Motor neuron (in vitro differentiated cells): ENCODE measurements at regions not wholly inside any gene's neighbourhood (a gene's known extent, or its start where the extent isn't known, plus 50 kb on each side); places are given as distances from the start of the nearest gene placed in this dataset.

Experiments used
- ATAC-seq, 8 experiments: fragments of 200-7000 bp; cut with Tn5 transposase; replicated peaks in 6 of 8; 2 replicates each; pipeline ENCODE4 v1.8.0; 2021; ENCODE audit warnings: mild to moderate bottlenecking in 8 of 8, moderate library complexity in 8 of 8
- H3K27ac ChIP-seq, 2 donors: fragments of 250-450 bp; sonication (Bioruptor Pico); 2 replicates each; pipeline ENCODE4 v1.9.0; 2021; ENCODE audit warnings: antibody characterized with exemption in 2 of 2, mild to moderate bottlenecking in 2 of 2, moderate library complexity in 1 of 2
- H3K4me1 ChIP-seq, 2 donors: fragments of 250-450 bp; sonication (Bioruptor Pico); replicated peaks in 1 of 2; 2 replicates each; pipeline ENCODE4 v1.6.1; 2021; ENCODE audit warnings: antibody characterized with exemption in 2 of 2, mild to moderate bottlenecking in 2 of 2, moderate library complexity in 1 of 2
- H3K4me3 ChIP-seq, 5 donors: fragments of 250-450 bp; sonication (Bioruptor Pico); 2 replicates each; pipeline ENCODE4 v1.9.0; 2021; ENCODE audit warnings: antibody characterized with exemption in 5 of 5, mild to moderate bottlenecking in 5 of 5, moderate library complexity in 4 of 5
- WGBS, 10 experiments: fragments of 450-650 bp; shearing (Covaris generic); methylation state at CpG; one replicate each; pipeline ENCODE4 v1.0.0; 2022; 5-methylcytosine and 5-hydroxymethylcytosine counted together
- in situ Hi-C, 9 experiments: fragments of 400-800 bp; cut with MboI; loops; one replicate each; pipeline ENCODE4 v1.15.0; 2021; ENCODE audit warnings: low sequenced_read_pairs in 9 of 9, low pct_unique_long_range_greater_than_20kb in 2 of 9; ENCODE audit not compliant: unreplicated experiment in 9 of 9

DNA sequence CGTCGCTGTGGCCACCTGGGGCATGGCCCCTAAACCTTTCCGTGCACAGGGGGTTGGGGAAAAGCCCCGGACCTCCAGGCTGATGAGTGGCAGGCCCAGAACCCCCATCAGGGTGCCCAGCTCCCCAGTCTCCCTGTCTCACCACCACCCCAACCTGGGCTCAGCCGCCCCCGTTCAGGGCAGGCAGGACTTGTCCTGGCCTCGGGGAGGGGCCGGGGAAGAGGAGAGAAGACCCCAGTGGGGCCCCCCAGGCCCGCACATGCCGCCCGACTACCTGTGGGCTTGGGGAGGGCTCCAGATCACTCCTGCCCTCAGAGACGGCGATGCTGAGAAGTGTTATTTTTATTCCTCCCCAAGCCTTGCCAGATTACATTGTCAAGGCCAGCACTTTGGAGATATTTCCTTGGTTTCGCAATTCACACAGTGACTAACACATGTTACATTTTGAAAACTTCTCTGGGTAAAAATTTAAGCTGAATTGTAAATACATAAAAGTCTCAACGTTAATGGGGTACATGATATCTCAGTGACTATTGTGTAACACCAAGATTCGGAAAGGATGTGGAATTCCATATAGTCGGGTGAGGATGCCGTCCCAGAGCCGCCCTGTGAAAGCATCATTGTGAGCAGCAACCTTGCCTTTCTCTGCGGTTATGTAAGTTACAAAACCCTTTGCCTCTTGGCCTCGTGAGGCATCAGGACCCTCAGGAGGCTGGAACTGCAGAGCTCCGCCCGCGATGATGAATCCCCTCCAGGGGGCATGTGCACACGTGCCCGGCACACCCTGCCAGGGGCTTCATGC lies 85.6 kb upstream of the DIO3 start:
- peak in 3 of 8 experiments; percentile 27 to 77 (median 72) for ATAC-seq
- H3K4me1 ChIP-seq: peaks cover 28 to 31% of the 10 kb centered on the region in 2 donors
- WGBS, 10 experiments: 0 to 93% (median 60%) methylated on average over 1 to 13 of the region's 26 CpGs; no CpG with 5 or more reads in 3 of the 10 experiments
- H3K4me3 ChIP-seq: no peak overlapping the region
- in situ Hi-C loops: no loop called here
- H3K27ac ChIP-seq: no peak overlapping the region

DNA sequence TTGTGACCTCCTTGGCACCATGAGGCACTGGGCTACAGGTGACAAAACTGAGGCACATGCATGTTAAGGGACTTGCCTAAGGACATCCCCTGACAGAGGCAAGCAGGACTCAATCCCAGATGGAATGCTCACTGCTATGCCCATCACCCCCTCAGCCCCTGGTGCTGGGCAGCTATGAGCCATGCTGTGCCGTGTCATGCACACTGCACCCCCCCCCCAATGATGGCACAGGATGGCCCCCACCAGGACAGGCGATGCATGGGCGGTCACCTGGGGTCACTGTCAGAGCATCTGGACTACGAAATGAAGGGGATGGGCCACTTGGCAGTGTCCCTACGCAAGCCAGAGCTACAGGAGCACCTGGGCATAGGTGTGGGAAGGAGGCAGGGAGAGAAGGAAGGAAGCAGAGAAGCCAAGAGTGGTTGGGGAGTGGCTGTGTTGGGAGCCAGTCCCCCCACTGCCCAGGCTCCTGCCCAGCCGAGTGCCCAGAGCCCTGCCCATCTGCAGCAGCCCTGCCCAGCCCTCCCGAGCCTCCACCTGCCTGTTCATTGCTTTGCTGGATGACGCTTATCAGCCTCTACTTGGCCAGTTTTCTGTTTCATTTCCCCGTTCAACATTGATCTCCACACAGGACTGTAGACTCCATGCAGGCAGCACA lies 84.9 kb upstream of the DIO3 start:
- peak overlapping the region; percentile 53 to 65 for H3K27ac ChIP-seq

DNA sequence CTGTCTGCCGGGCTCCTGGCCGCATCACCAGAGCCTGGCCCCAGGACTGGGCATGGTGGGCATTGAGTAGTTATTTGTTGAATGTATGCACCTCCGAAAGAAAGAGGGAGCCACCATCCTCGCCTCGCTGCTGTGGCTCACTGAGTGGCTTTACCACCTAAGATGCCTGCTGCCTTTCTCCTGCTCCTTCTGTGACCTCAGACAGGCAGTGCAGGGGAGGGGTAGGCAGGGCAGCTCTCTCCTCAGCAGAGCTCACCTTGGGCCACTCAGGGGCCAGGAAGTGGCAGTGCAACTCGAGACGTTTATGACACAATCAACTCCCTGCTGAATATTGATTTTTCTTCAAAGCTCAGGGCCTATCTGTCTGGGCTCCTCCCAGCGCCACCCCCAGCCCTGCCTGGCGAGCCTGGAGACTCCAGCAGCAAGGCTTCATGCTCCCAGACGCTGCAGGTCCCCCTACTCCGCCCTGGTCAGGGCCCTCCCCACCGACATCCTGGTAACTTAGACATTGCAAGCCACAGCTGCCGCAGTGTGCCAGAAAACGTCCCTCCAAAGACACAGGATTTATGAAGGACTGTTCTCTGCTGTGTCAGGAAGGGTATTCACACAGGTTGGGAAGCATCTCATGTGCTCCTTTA lies 84.3 kb upstream of the DIO3 start:
- WGBS, 10 experiments: 20 to 100% (median 60%) methylated on average over 1 to 6 of the region's 14 CpGs; no CpG with 5 or more reads in 3 of the 10 experiments
- Histone ChIP-seq H3K4me1 (peaks cover 34% of the 10 kb centered on the region in 2 donors), H3K4me3 (no peak overlapping the region), H3K27ac (peak overlapping the region; percentile 53 to 65)
- in situ Hi-C loops: no loop called here
- ATAC-seq: peak; percentile 43 to 95 (median 94)

More for the DNA sequence above, 84.9 kb upstream of the DIO3 start:
- no peak overlapping the region for H3K4me3 ChIP-seq
- peaks cover 34% of the 10 kb centered on the region in 2 donors for H3K4me1 ChIP-seq
- ATAC-seq: no peak
- WGBS, 10 experiments: 70 to 100% (median 87%) methylated on average over 1 to 3 of the region's 9 CpGs; no CpG with 5 or more reads in 7 of the 10 experiments
- in situ Hi-C loops: no loop called here

DNA sequence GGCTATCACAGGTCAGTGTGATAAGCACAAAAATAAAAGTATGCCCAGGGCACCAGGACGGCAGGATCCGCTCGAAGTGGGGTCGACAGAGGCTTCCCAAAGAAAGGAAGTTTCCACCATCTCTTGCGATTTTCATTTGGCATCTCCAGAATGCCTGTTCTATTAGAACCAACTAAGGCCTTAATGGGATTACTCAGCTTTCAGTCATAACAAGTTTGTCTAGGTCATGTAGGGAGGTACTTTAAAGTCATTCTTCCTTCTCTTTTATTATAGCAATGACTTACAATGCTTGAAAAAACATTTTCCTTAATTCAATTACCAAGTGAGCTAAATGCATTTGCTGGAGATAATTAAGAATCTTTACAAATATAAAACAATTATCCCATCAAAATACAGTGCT lies 83.6 kb upstream of the DIO3 start:
- ATAC-seq: no peak
- WGBS, 10 experiments: 0 to 100% (median 72%) methylated on average over 1 to 5 of the region's 5 CpGs; no CpG with 5 or more reads in 2 of the 10 experiments
- in situ Hi-C loops: no loop called here

DNA sequence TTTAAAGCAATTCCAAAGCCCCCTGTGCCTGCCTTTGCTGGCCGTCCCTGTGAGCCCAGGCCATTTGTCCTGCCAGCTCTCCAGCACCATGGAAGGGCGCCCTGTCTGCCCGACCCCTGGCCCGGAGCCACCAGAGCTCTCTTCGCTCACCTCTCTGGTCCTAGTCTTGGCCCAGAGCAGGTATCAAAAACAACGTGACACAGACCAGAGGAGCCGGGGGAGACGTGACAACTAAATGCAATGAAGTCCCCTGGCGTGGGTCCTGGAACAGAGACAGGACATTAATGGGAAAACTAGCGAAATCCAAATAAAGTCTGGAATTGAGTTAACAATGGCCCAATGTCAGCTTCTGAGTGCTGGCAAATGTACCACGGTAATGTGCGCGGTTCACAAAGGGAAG lies 83.2 kb upstream of the DIO3 start:
- H3K27ac ChIP-seq: no peak overlapping the region
- H3K4me3 ChIP-seq: no peak overlapping the region
- WGBS, 10 experiments: 11 to 100% (median 96%) methylated on average over 1 to 9 of the region's 13 CpGs; no CpG with 5 or more reads in 2 of the 10 experiments
- no peak for ATAC-seq
- in situ Hi-C loops: no loop called here
- H3K4me1 ChIP-seq: peaks cover 34% of the 10 kb centered on the region in 2 donors

More for the DNA sequence above, 83.6 kb upstream of the DIO3 start:
- Histone ChIP-seq H3K4me3 (no peak overlapping the region), H3K27ac (peak overlapping the region in 1 of 2 donors; percentile 50), H3K4me1 (peaks cover 34% of the 10 kb centered on the region in 2 donors)

DNA sequence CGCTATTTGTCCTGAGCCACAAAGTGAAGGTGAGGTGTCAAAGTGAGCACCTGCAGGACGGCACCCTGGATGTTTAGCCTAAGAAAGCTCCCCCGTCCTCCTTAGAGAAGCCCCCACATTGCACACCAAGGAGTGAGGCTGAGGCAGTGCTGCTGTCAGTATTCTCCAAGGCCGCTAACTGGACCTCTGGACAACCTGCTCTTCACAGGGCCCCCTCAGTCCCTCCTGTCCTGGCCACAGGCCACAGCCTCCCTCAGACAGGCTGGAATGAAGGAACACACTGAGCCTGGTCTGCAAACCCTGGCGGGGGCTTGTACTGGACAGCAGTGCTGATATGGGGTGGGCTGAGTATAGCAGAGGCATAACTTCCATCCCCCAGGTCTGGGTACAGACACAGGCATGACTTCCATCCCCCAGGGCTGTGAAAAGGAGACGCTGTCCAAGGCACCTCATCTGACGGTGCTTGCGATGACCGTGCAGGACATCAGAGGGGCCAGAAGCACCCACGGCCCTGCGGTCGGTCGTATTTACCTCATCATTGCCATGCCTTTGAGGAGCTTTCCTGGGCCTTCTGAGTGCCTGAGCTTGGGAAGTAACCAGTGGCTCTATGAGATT lies 82.4 kb upstream of the DIO3 start:
- peaks cover 33 to 34% of the 10 kb centered on the region in 2 donors for H3K4me1 ChIP-seq
- H3K27ac ChIP-seq: no peak overlapping the region
- WGBS, 10 experiments: 58 to 100% (median 83%) methylated on average over 1 to 5 of the region's 13 CpGs; no CpG with 5 or more reads in 5 of the 10 experiments
- H3K4me3 ChIP-seq: no peak overlapping the region
- in situ Hi-C loops: no loop called here
- ATAC-seq: no peak

DNA sequence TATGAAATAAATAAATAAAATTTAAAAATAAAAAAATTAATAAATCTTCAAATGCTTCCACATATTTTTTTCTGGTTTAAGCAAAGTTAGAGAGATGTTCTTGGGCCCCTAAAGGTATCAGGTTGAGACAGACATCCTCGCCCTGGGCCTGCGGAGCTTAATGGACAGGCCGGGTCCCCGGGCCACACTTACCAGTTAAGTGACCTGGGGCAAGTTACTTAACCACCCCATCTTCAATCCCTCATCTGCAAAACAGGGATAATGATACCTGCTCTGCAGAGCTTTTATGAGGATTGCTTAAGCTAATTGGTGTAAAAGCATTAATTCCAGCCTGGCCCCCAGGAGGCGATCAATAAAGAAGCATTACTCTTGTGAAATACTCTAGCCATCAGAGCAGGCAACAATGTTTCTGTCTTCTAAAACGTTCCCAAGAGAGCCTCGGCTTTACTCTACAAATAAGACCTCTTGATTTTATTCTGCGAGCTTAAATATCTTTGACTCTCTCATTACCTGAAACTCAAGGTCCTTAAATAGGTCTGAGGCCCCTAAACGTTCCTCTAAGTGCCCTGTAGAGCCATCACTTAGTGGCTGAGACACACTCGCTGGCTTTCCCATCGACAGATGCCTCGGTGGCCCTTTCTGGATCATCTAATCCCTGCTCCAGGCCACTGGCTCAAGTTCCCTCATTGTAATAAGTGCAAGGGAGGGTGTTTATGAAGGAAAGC lies 81.1 kb upstream of the DIO3 start:
- H3K4me1 ChIP-seq: peaks cover 27% of the 10 kb centered on the region in 2 donors
- no peak overlapping the region for H3K4me3 ChIP-seq
- peak in 2 of 8 experiments; percentile 3 to 9 for ATAC-seq
- in situ Hi-C loops: no loop called here
- 0 to 93% (median 61%) methylated on average over 1 to 10 of the region's 12 CpGs for WGBS, 10 experiments
- peak overlapping the region; percentile 3 to 38 for H3K27ac ChIP-seq

DNA sequence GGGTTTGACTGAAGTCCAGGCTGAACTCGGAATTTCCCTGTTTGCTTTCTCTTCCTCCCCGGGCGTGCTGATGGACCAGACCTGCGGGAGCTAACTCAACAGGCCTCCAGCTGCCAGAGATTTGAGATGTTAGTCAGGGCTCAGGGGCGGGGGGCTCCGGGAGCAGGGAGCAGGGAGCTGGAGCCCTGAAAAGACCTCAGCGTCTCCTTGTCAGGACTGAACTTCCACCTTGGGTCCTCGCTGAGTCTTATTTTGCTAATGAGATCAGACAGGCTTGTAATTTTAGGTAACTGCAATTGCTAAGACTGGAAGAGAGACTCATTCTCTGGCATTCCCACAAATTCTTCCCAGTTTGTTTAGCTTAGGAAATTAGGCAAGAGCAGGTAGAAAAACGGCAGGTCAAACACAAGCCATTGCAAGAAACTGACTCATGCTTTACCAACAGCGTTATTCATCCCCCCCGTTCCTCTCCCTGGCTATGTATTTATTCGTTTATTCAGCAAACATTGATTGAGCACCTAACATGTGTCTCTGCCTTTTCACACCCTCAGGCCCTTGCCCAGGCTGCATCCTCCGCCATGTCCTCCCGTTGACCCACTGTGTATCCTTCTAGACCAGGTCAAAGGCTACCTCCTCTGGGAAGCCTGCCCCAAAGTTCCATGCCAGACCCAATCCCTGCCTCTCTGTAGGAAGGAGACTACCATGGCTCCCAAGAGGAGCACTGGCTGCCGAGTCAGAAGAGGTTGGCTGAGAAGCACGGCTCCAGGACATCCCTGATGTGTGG lies 80.4 kb upstream of the DIO3 start:
- in situ Hi-C loops: no loop called here
- peak in 3 of 8 experiments; percentile 18 to 60 (median 59) for ATAC-seq
- Histone ChIP-seq H3K4me3 (no peak overlapping the region), H3K27ac (peak overlapping the region; percentile 3 to 38), H3K4me1 (peaks cover 21 to 26% of the 10 kb centered on the region in 2 donors)
- WGBS, 10 experiments: 0 to 86% (median 56%) methylated on average over 1 to 9 of the region's 16 CpGs; no CpG with 5 or more reads in 2 of the 10 experiments

DNA sequence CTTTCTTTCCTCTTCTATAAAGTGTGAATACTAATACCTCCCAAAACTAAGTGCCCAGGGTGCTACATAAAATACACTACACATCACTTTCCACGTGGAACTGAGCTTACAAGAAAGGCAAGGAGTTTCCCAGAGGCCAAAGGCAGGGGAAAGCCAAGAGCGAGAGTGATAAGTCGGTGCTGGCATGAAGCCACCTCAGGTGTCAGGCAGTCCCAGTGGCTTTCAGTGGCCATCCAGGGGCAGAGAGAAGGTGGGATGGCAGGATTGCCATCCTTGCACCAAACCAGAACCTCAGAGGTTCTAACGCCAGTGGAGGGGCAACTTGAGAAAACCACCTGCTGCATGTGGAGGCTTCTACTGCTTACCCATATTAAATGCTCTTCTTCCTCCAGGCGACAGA lies 79.7 kb upstream of the DIO3 start:
- ATAC-seq: no peak
- Histone ChIP-seq H3K4me3 (no peak overlapping the region), H3K27ac (no peak overlapping the region), H3K4me1 (peaks cover 20 to 25% of the 10 kb centered on the region in 2 donors)
- in situ Hi-C loops: no loop called here
- 50 to 100% (median 80%) methylated on average over 1 to 4 of the region's 5 CpGs; no CpG with 5 or more reads in 5 of the 10 experiments for WGBS, 10 experiments

DNA sequence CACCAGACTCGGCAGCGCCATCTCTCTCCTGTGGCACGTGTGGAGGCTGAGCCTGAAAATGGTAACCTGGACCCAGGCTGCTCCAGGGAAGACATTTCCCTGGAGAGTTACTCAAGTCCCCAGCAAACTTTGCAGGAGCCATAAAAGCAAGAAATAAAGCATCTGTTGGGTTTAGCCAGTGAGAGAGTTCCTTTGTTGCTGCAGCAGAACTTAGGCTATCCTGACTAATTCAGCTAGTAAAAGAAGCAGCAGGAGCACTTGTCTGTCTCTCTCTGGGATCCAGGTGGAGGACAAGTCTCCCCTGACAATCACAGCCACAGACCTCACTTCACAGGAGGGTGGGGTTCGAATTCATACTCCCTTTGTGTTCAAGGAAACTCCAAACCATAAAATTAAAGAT lies 79.2 kb upstream of the DIO3 start:
- 0 to 100% (median 81%) methylated on average over 1 to 2 of the region's 4 CpGs; no CpG with 5 or more reads in 2 of the 10 experiments for WGBS, 10 experiments
- Histone ChIP-seq H3K27ac (no peak overlapping the region), H3K4me1 (peaks cover 16 to 20% of the 10 kb centered on the region in 2 donors), H3K4me3 (no peak overlapping the region)
- ATAC-seq: no peak
- in situ Hi-C loops: no loop called here

DNA sequence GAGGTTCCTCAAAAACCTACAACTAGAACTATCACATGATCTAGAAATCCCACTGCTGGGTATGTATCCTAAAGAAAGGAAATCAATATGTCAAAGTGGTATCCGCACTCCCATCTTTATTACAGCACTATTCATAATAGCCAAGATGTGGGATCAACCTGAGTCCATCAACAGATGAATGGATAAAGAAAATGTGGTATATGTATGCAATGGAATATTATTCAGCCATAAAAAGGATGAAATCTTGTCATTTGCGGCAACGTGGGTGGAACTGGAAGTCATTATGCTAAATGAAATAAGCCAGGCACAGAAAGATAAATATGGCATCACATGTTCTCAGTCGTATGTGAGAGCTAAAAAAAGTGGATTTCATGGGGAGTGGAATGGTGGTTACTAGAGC lies 77.5 kb upstream of the DIO3 start:
- 19 to 96% (median 88%) methylated on average over 2 to 4 of the region's 4 CpGs for WGBS, 10 experiments
- in situ Hi-C loops: no loop called here

More for the DNA sequence above, 77.5 kb upstream of the DIO3 start:
- Histone ChIP-seq H3K27ac (no peak overlapping the region), H3K4me1 (peaks cover 10 to 14% of the 10 kb centered on the region in 2 donors), H3K4me3 (no peak overlapping the region)
- ATAC-seq: no peak
